ENCODE measurements at regions not wholly inside any gene's neighbourhood (a gene's known extent, or its start where the extent isn't known, plus 50 kb on each side); places are given as distances from the start of the nearest gene placed in this dataset.
A peak's percentile ranks its signal among the peaks of the same experiment; 100 is the strongest.

- DNase-seq = no peak
These were observed 268.8 kb upstream of the RPL38 start for GRCh38 chr17:73934696-73935095.

- DNase-seq = no peak
These were observed 266.4 kb upstream of the RPL38 start for GRCh38 chr17:73936908-73937627.

GRCh38 chr17:73938706-73939105 lies 264.8 kb upstream of the RPL38 start:
- no peak for DNase-seq

- DNase-seq = no peak
These were observed 263.7 kb upstream of the RPL38 start for GRCh38 chr17:73939806-73940205.

- DNase-seq = no peak
These were observed 263.0 kb upstream of the RPL38 start for GRCh38 chr17:73940511-73940910.

GRCh38 chr17:73941919-73942530 lies 261.5 kb upstream of the RPL38 start:
- no peak for DNase-seq

- DNase-seq = no peak
These were observed 260.6 kb upstream of the RPL38 start for GRCh38 chr17:73942703-73943415.

GRCh38 chr17:73943416-73944110 lies 259.9 kb upstream of the RPL38 start:
- no peak for DNase-seq

GRCh38 chr17:73944366-73944765 lies 259.1 kb upstream of the RPL38 start:
- no peak for DNase-seq

- DNase-seq = no peak
These were observed 256.1 kb upstream of the RPL38 start for GRCh38 chr17:73947281-73947965.

- no peak for DNase-seq
These were observed 255.5 kb upstream of the RPL38 start for GRCh38 chr17:73947966-73948355.

GRCh38 chr17:73949903-73950592 lies 253.4 kb upstream of the RPL38 start:
- DNase-seq = no peak

- DNase-seq = no peak
These were observed 252.9 kb upstream of the RPL38 start for GRCh38 chr17:73950593-73950914.

GRCh38 chr17:73952082-73952479 lies 251.4 kb upstream of the RPL38 start:
- no peak for DNase-seq

- no peak for DNase-seq
These were observed 250.8 kb upstream of the RPL38 start for GRCh38 chr17:73952480-73953205.

GRCh38 chr17:73953206-73954033 lies 250.1 kb upstream of the RPL38 start:
- DNase-seq = no peak

GRCh38 chr17:73954951-73955350 lies 248.5 kb upstream of the RPL38 start:
- no peak for DNase-seq

- DNase-seq = no peak
These were observed 247.9 kb upstream of the RPL38 start for GRCh38 chr17:73955616-73956015.

GRCh38 chr17:73956169-73956568 lies 247.3 kb upstream of the RPL38 start:
- DNase-seq = no peak

- DNase-seq = peak; percentile 75 to 76
These were observed 246.6 kb upstream of the RPL38 start for GRCh38 chr17:73956595-73957465.

Measured in NCI-H2081 (cell line).